ENCODE measurements at regions not wholly inside any gene's neighbourhood (a gene's known extent, or its start where the extent isn't known, plus 50 kb on each side); places are given as distances from the start of the nearest gene placed in this dataset.
"Not testable (repeated sequence)": the region's sequence is repeated elsewhere in the genome, so short reads cannot be mapped to it uniquely, and the experiment has no call there.

- no peak for DNase-seq
These were observed 494.6 kb upstream of the KLF6 start for GRCh38 chr10:4279655-4280054.

- DNase-seq, result no peak
These were observed 493.2 kb upstream of the KLF6 start for GRCh38 chr10:4278186-4278585.

GRCh38 chr10:4276151-4276550, 491.1 kb upstream of the KLF6 start:
- no peak for DNase-seq

- DNase-seq, result not testable (repeated sequence)
These were observed 489.7 kb upstream of the KLF6 start for GRCh38 chr10:4274671-4275070.

GRCh38 chr10:4271193-4271592, 486.2 kb upstream of the KLF6 start:
- no peak for DNase-seq

- DNase-seq, result no peak
These were observed 485.1 kb upstream of the KLF6 start for GRCh38 chr10:4270116-4270515.

GRCh38 chr10:4268490-4268889, 483.5 kb upstream of the KLF6 start:
- not testable (repeated sequence) for DNase-seq

- DNase-seq, result no peak
These were observed 482.2 kb upstream of the KLF6 start for GRCh38 chr10:4267086-4267773.

- no peak for DNase-seq
These were observed 481.5 kb upstream of the KLF6 start for GRCh38 chr10:4266416-4267085.

GRCh38 chr10:4265964-4266363, 481.0 kb upstream of the KLF6 start:
- no peak for DNase-seq

GRCh38 chr10:4264209-4264865, 479.3 kb upstream of the KLF6 start:
- no peak for DNase-seq

GRCh38 chr10:4263601-4263921, 478.6 kb upstream of the KLF6 start:
- no peak for DNase-seq

- DNase-seq, result no peak
These were observed 478.0 kb upstream of the KLF6 start for GRCh38 chr10:4262870-4263600.

GRCh38 chr10:4262449-4262848, 477.4 kb upstream of the KLF6 start:
- DNase-seq, result no peak

GRCh38 chr10:4260483-4261124, 475.6 kb upstream of the KLF6 start:
- DNase-seq, result no peak

GRCh38 chr10:4257939-4258465, 473.0 kb upstream of the KLF6 start:
- no peak for DNase-seq

- no peak for DNase-seq
These were observed 472.0 kb upstream of the KLF6 start for GRCh38 chr10:4256971-4257370.

- no peak for DNase-seq
These were observed 470.7 kb upstream of the KLF6 start for GRCh38 chr10:4255751-4256150.

GRCh38 chr10:4254101-4254994, 469.3 kb upstream of the KLF6 start:
- DNase-seq, result no peak

GRCh38 chr10:4252701-4253100, 467.7 kb upstream of the KLF6 start:
- no peak for DNase-seq

- DNase-seq, result no peak
These were observed 465.5 kb upstream of the KLF6 start for GRCh38 chr10:4250587-4250887.

All from activated naive CD4-positive, alpha-beta T cell (primary cell).